GM12878 (cell line): ENCODE measurements at regions not wholly inside any gene's neighbourhood (a gene's known extent, or its start where the extent isn't known, plus 50 kb on each side); places are given as distances from the start of the nearest gene placed in this dataset.
"Not testable (repeated sequence)": the region's sequence is repeated elsewhere in the genome, so short reads cannot be mapped to it uniquely, and the experiment has no call there.

Experiments used
- ATAC-seq: fragments of 200-7000 bp; cut with Tn5 transposase; 3 replicates; pipeline ENCODE4 v1.9.1; 2020; ENCODE audit warnings: mild to moderate bottlenecking, moderate library complexity
- BruUV-seq: library from RNA; stranded (reverse); fragments of 400-500 nt; replicated peaks from 2 replicates; lab custom pipeline; 2021; lab: Mats Ljungman, UMichigan
- CTCF ChIA-PET: fragments of 300-600 bp; sonication (Branson Sonifier 250); formaldehyde crosslinking; extraction: SDS; loops from one replicate; lab custom pipeline; 2021; ENCODE audit warnings: inconsistent platforms; lab: Yijun Ruan, JAX
- POLR2A ChIA-PET: fragments of 350-600 bp; formaldehyde crosslinking; extraction: SDS; loops from one replicate; lab custom pipeline; 2021; ENCODE audit warnings: inconsistent platforms; lab: Charles Lee
- RAD21 ChIA-PET: fragments of 300-600 bp; sonication (Branson Sonifier 250); formaldehyde crosslinking; loops from one replicate; lab custom pipeline; 2023; ENCODE audit warnings: antibody characterized with exemption; ENCODE audit not compliant: unreplicated experiment; lab: Charles Lee
- SMC1A ChIA-PET: fragments of 300-600 bp; sonication (Branson Sonifier 250); formaldehyde crosslinking; loops from one replicate; lab custom pipeline; 2023; ENCODE audit not compliant: unreplicated experiment, uncharacterized antibody; lab: Charles Lee
- DNase-seq: peaks from one replicate; pipeline ENCODE4 v3.0.0-alpha.2; 2011; ENCODE audit warnings: low read depth, low spot score
- FAIRE-seq: peaks from 3 replicates; lab custom pipeline; 2011; peaks lifted over from hg19 to GRCh38; lab: Jason Lieb, UNC
- H2AFZ ChIP-seq: 2 replicates; pipeline ENCODE4 v1.6.0; 2011; ENCODE audit warnings: low read depth, low read length, control low read depth; ENCODE audit not compliant: control insufficient read depth
- H3K27ac ChIP-seq: 2 replicates; pipeline ENCODE4 v1.5.1; 2011; ENCODE audit warnings: control low read depth; ENCODE audit not compliant: control insufficient read depth, insufficient read depth
- H3K27me3 ChIP-seq, 2 experiments: replicated peaks in 1 of 2; 2 replicates each; pipeline versions ENCODE4 v1.6.0 to v1.6.1; 2011; ENCODE audit warnings: low read length in 1 of 2; ENCODE audit not compliant: control insufficient read depth in 2 of 2, insufficient read depth in 2 of 2
- H3K36me3 ChIP-seq, 2 experiments: 2 replicates each; pipeline ENCODE4 v1.5.1; 2011; ENCODE audit warnings: low read length in 1 of 2; ENCODE audit not compliant: control insufficient read depth in 2 of 2, insufficient read depth in 2 of 2
- H3K4me1 ChIP-seq: 2 replicates; pipeline ENCODE4 v1.6.1; 2011; ENCODE audit warnings: mild to moderate bottlenecking, low read length, moderate library complexity, mixed read lengths; ENCODE audit not compliant: control insufficient read depth, insufficient read depth
- H3K4me2 ChIP-seq: 2 replicates; pipeline ENCODE4 v1.6.0; 2011; ENCODE audit warnings: control low read depth; ENCODE audit not compliant: control insufficient read depth, insufficient read depth
- H3K4me3 ChIP-seq: fragments of 200-600 bp; sonication (generic); 2 replicates; pipeline ENCODE4 v1.5.1; 2016
- H3K79me2 ChIP-seq: 2 replicates; pipeline ENCODE4 v1.6.0; 2011; ENCODE audit warnings: low read length; ENCODE audit not compliant: control insufficient read depth, insufficient read depth
- H3K9ac ChIP-seq: 2 replicates; pipeline ENCODE4 v1.8.0; 2011; ENCODE audit warnings: low read length, control low read depth, mixed read lengths; ENCODE audit not compliant: control insufficient read depth, insufficient read depth
- H3K9me3 ChIP-seq: replicated peaks from 3 replicates; pipeline ENCODE4 v1.5.1; 2011; ENCODE audit warnings: mild to moderate bottlenecking, low read length; ENCODE audit not compliant: control insufficient read depth, insufficient read depth
- H4K20me1 ChIP-seq: 2 replicates; pipeline ENCODE4 v1.6.0; 2011; ENCODE audit not compliant: control insufficient read depth, insufficient read depth
- CEBPB ChIP-seq, 2 experiments: fragments of 150-350 bp in 1 of 2; IDR thresholded peaks; 2 replicates each; pipeline ENCODE4 v1.6.1; 2012 to 2014; ENCODE audit warnings: low read depth in 2 of 2, low read length in 2 of 2, borderline replicate concordance in 1 of 2, inconsistent platforms in 1 of 2
- GABPA ChIP-seq: IDR thresholded peaks from 2 replicates; pipeline ENCODE4 v1.6.1; 2014; ENCODE audit warnings: antibody characterized with exemption, low read depth, mild to moderate bottlenecking, inconsistent platforms
- MTA3 ChIP-seq: IDR thresholded peaks from 2 replicates; pipeline ENCODE4 v1.6.1; 2012; ENCODE audit warnings: low read length, inconsistent platforms, borderline replicate concordance
- PAX8 ChIP-seq: fragments of 450-650 bp; IDR thresholded peaks from 2 replicates; pipeline ENCODE4 v1.6.1; 2017; ENCODE audit warnings: mild to moderate bottlenecking, moderate library complexity
- STAT1 ChIP-seq: fragments of 450-650 bp; conservative IDR thresholded peaks from 2 replicates; pipeline ENCODE4 v1.6.1; 2014; ENCODE audit warnings: antibody characterized with exemption, mild to moderate bottlenecking
- ZNF217 ChIP-seq: fragments of 450-650 bp; IDR thresholded peaks from 2 replicates; pipeline ENCODE4 v1.6.1; 2017; ENCODE audit warnings: antibody characterized with exemption, mild to moderate bottlenecking
- ZNF274 ChIP-seq: IDR thresholded peaks from one replicate; pipeline ENCODE4 v1.8.0; 2011; ENCODE audit not compliant: insufficient read length, insufficient read depth
- in situ Hi-C: fragments of 300-500 bp; cut with MboI; formaldehyde crosslinking; loops from 9 replicates; pipeline ENCODE4 v1.14.3; 2018; ENCODE audit warnings: mixed read lengths
- intact Hi-C: fragments of 100-400 bp; cut with micrococcal nuclease; formaldehyde crosslinking; loops from one replicate; pipeline ENCODE4 v1.14.2; 2022; ENCODE audit not compliant: unreplicated experiment

DNA sequence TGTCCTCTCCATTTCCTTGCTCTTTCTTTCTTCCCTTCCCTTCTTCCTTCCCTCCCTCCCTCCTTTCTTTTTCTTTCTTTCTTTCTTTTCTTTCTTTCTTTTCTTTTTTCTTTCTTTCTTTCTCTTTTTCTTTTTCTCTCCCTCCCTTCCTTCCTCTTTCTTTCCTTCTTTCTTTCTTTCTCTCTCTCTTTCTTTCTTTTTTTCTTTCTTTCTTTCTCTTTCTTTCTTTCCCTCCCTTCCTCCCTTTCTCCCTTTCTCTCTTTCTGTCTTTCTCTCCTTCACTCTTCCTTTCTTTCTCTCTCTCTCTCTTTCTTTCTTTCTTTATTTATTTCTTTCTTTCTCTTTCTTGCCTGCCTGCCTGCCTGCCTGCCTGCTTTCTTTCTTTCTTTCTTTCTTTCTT lies 326.8 kb upstream of the ONECUT1 start:
- not testable (repeated sequence) for BruUV-seq

DNA sequence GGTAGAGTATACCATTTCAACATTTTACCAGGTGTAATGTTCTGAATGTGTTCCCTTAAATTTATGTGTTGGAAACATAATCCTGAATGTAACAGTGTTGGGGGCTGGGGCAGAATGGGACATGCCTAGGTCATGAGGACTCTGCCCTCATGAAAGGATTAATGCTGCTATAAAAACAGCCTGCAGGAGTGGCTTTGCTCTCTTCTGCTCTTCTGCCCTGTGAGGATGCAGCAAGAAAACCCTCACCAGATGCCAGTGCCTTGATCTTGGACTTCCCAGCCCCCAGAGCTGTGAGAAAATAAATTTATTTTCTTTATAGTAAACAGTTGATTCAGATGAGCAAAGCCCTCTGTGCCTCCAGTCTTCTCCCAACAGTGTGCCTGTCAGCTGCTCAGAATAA lies 326.0 kb upstream of the ONECUT1 start:
- Histone ChIP-seq H3K4me3 (no peak overlapping the region), H3K4me2 (no peak overlapping the region), H3K27me3 (no peaks in the 10 kb centered on the region), H3K36me3 (no peaks in the 10 kb centered on the region), H3K27ac (no peak overlapping the region), H4K20me1 (no peaks in the 10 kb centered on the region), H3K79me2 (no peaks in the 10 kb centered on the region), H3K9me3 (no peaks in the 10 kb centered on the region), H2AFZ (no peak overlapping the region), H3K4me1 (no peaks in the 10 kb centered on the region), H3K9ac (no peak overlapping the region)
- RAD21 ChIA-PET = no interaction called here
- POLR2A ChIA-PET = no interaction called here
- TF ChIP-seq PAX8 = no peak
- no peak for TF ChIP-seq STAT1
- TF ChIP-seq MTA3 = no peak
- TF ChIP-seq GABPA = no peak
- no peak for TF ChIP-seq ZNF274
- TF ChIP-seq CEBPB (IDR thresholded peaks at IDR 0.05; ENCODE audit: borderline replicate concordance in 1 of 2, low read depth in 2 of 2, low read length in 2 of 2) = no peak
- no peak for TF ChIP-seq ZNF217
- CTCF ChIA-PET = no interaction called here
- in situ Hi-C loops = no loop called here
- no TSS peak for BruUV-seq
- intact Hi-C loops = no loop called here
- ATAC-seq = no peak
- no peak for FAIRE-seq
- SMC1A ChIA-PET = no interaction called here
- DNase-seq = no peak

More for the DNA sequence above, 326.8 kb upstream of the ONECUT1 start:
- H2AFZ ChIP-seq, H4K20me1 ChIP-seq, H3K36me3 ChIP-seq, H3K9ac ChIP-seq, DNase-seq, intact Hi-C loops, H3K79me2 ChIP-seq, SMC1A ChIA-PET, ATAC-seq, H3K9me3 ChIP-seq, CTCF ChIA-PET, RAD21 ChIA-PET, H3K4me2 ChIP-seq, H3K27me3 ChIP-seq, POLR2A ChIA-PET, in situ Hi-C loops, H3K4me3 ChIP-seq, H3K27ac ChIP-seq, FAIRE-seq, H3K4me1 ChIP-seq: not testable (repeated sequence)
